SJSA1 (cell line): ENCODE measurements at regions not wholly inside any gene's neighbourhood (a gene's known extent, or its start where the extent isn't known, plus 50 kb on each side); places are given as distances from the start of the nearest gene placed in this dataset.

ENCODE experiments used
- DNase-seq, 2 experiments: peaks; one replicate each; pipeline ENCODE4 v3.0.0-alpha.2; 2015 to 2020; ENCODE audit warnings: low spot score in 2 of 2, low read depth in 1 of 2
- H3K27ac ChIP-seq: fragments of 250-450 bp; sonication (Bioruptor Pico); 2 replicates; pipeline ENCODE4 v1.5.1; 2020; ENCODE audit warnings: mild to moderate bottlenecking, moderate library complexity
- H3K27me3 ChIP-seq: fragments of 250-450 bp; sonication (Bioruptor Pico); replicated peaks from 2 replicates; pipeline ENCODE4 v1.5.1; 2020; ENCODE audit warnings: mild to moderate bottlenecking, moderate library complexity
- H3K36me3 ChIP-seq: fragments of 250-450 bp; sonication (Bioruptor Pico); 2 replicates; pipeline ENCODE4 v1.5.1; 2020; ENCODE audit warnings: mild to moderate bottlenecking
- H3K4me1 ChIP-seq: fragments of 250-450 bp; sonication (Bioruptor Pico); replicated peaks from 2 replicates; pipeline ENCODE4 v1.6.1; 2021; ENCODE audit warnings: mild to moderate bottlenecking
- H3K4me3 ChIP-seq: fragments of 250-450 bp; sonication (Bioruptor Pico); 2 replicates; pipeline ENCODE4 v1.5.1; 2020; ENCODE audit warnings: mild to moderate bottlenecking
- H3K9me3 ChIP-seq: fragments of 250-450 bp; sonication (Bioruptor Pico); replicated peaks from 2 replicates; pipeline ENCODE4 v1.5.1; 2020; ENCODE audit warnings: mild to moderate bottlenecking

DNA sequence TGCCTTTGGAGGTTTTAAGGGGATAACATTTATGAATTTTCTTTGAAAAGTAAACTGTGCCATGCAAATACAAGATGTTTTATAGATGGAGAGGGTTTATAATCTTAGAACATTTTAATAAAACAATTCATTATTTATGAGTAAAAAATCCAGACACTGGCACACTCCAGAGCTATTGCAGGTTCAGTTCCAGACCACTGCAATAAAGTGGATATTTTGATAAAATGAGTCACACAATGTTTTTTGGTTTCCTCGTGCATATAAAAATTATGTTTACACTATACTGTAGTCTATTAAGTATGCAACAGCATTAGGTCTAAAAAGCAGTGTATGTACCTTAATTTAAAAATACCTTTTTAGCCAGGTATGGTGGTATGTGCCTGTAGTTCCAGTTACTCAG, 146.2 kb upstream of the ZBED5 start:
- DNase-seq: no peak
- H3K27ac ChIP-seq: no peak overlapping the region

DNA sequence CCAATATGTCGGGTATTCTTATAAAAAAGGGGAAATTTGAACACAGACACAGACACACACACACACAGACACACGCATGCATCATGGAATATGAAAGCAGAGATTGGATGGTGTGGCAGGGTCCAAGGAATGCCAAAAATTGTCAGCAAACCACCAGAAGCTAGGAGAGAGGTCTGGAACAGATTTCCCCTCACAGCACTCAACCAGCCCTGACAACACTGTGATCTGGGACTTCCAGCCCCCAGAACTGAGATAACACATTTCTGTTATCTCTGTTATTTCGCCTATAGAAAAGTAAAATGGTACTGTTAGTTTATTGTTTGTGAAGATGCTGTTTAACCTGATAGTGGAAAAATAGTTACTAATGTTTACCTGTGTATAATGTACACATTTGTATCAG, 145.4 kb upstream of the ZBED5 start:
- Histone ChIP-seq H3K27ac (no peak overlapping the region), H3K36me3 (no peaks in the 10 kb centered on the region)

More for the DNA sequence above, 146.2 kb upstream of the ZBED5 start:
- Histone ChIP-seq H3K27me3 (no peaks in the 10 kb centered on the region; the same call in 1 of the 2 replicates), H3K4me1 (no peaks in the 10 kb centered on the region), H3K36me3 (no peaks in the 10 kb centered on the region), H3K9me3 (no peaks in the 10 kb centered on the region), H3K4me3 (no peak overlapping the region)

DNA sequence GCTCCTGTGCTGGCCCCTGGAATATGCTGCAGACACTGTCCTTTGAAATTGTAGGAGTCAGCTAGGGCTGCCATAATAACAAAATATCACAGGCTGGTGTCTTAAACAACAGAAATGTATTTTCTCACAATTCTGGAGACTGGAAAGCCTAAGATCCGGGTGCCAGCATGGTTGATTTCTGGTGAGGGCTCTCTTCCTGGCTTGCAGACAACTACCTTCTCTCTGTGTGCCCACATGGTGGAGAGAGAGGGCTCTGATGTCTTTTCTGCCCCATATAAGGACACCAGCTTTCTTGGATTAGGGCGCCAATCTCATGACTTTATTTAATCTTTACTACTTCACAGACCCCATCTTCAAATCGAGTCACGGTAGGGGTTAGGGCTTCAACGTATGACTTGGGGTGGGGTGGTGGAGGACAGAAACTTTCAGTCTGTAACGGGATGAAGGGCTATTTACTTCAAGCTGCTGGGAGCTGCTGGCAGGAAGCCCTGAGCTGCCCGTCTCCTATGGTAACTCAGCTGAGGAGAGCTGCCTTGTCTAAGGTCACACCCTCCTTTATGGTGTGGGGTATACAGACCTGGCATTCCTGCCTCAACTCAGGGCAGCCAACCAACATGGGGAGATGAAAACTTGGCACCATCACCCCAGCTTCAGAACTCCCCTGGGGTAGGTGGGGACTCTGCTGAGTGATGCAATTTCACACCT, 142.9 kb upstream of the ZBED5 start:
- no peak overlapping the region for H3K4me3 ChIP-seq
- no peaks in the 10 kb centered on the region for H3K36me3 ChIP-seq
- no peaks in the 10 kb centered on the region for H3K4me1 ChIP-seq
- no peak for DNase-seq
- H3K9me3 ChIP-seq: no peaks in the 10 kb centered on the region; the same call in 1 of the 2 replicates
- H3K27ac ChIP-seq: no peak overlapping the region
- peaks cover 4% of the 10 kb centered on the region for H3K27me3 ChIP-seq

More for the DNA sequence above, 145.4 kb upstream of the ZBED5 start:
- H3K4me3 ChIP-seq: no peak overlapping the region
- H3K4me1 ChIP-seq: no peaks in the 10 kb centered on the region
- peaks cover 2% of the 10 kb centered on the region for H3K27me3 ChIP-seq
- H3K9me3 ChIP-seq: no peaks in the 10 kb centered on the region; the same call in 1 of the 2 replicates
- DNase-seq: no peak

DNA sequence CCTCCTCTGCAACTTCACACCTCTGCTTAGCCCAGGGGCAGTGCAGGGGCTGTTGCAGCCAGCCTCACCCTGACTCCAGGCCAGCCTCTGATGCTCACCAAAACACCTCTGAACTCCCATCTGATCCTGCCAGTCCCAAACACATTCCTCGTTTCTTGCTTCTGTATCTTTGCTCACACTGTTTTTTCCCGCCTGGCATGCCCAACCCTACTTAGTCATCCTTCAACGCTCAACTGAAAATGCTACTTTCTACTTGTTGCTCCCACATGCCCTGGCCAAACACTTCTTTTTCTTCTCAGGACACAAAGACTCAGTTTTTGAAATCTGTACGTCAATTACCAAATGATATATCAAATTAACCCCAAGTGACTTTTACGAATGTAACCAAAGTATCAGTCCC, 140.8 kb upstream of the ZBED5 start:
- Histone ChIP-seq H3K36me3 (no peaks in the 10 kb centered on the region), H3K4me3 (no peak overlapping the region), H3K27ac (no peak overlapping the region), H3K4me1 (no peaks in the 10 kb centered on the region), H3K9me3 (no peaks in the 10 kb centered on the region; the same call in 1 of the 2 replicates), H3K27me3 (peaks cover 4% of the 10 kb centered on the region)
- no peak for DNase-seq

DNA sequence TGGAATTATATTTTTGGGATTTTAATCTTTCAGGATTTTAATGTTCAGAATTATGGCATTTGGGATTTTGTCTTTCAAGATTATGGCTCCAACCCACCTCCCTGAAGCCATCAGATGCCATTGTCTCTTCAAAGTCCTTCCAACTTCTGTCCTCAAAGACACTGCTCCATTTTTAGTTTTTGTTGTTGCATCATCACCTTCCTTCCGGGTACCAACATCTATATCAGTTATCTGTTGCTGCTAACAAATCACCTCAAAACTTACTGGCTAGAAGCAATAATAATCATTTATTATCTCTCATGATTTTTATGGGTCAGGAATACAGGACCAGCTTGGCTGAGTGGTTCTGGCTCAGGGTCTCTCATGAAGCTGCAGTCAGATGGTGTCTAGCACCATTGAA, 138.8 kb upstream of the ZBED5 start:
- no peak for DNase-seq
- Histone ChIP-seq H3K36me3 (no peaks in the 10 kb centered on the region), H3K4me3 (no peak overlapping the region), H3K9me3 (no peaks in the 10 kb centered on the region; the same call in 1 of the 2 replicates), H3K4me1 (no peaks in the 10 kb centered on the region), H3K27ac (no peak overlapping the region), H3K27me3 (peaks cover 4% of the 10 kb centered on the region; the same call in 1 of the 2 replicates)

DNA sequence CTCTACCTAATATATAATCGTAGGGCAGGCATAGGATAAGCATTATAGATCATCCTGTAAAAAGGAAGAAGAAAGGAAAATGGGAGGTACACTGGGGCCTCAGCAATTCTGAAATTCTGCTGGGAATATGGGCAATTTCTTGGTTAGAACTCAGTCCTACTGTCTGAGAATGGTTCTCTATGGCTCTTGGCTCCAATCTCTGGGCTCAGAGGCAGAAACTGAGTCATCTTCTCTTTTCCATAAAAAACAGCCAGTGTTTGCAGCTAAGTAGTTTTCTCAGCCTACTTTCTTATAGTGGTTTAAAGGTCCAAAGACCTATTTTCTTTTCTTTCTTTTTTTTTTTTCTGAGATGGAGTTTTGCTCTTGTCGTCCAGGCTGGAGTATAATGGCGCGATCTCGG, 135.8 kb upstream of the ZBED5 start:
- H3K4me1 ChIP-seq: no peaks in the 10 kb centered on the region
- peaks cover 4% of the 10 kb centered on the region; the same call in 1 of the 2 replicates for H3K27me3 ChIP-seq
- no peaks in the 10 kb centered on the region; the same call in 1 of the 2 replicates for H3K9me3 ChIP-seq
- no peak for DNase-seq
- no peaks in the 10 kb centered on the region for H3K36me3 ChIP-seq
- no peak overlapping the region for H3K4me3 ChIP-seq
- no peak overlapping the region for H3K27ac ChIP-seq

DNA sequence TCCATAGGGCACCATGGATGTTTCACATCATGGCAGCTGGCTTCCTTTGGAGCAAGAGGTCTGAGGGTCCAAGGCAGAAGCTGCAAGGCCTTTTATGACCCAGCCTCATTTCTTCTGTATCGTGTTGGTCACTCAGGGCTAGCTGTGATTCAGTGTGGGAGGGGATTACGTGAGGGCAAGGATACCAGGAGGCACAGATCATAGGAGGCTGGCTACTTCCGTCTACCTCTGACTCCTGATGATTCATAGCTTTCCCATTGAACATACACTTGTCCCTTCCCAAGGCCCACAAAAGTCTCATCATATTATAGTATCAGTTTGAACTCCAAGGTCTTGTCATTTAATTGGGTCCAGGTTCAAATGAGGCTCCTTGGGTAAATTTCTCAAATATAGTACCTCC, 135.3 kb upstream of the ZBED5 start:
- Histone ChIP-seq H3K27me3 (peaks cover 2% of the 10 kb centered on the region; the same call in 1 of the 2 replicates), H3K4me3 (no peak overlapping the region), H3K4me1 (no peaks in the 10 kb centered on the region), H3K27ac (no peak overlapping the region), H3K36me3 (no peaks in the 10 kb centered on the region), H3K9me3 (no peaks in the 10 kb centered on the region)
- DNase-seq: no peak

DNA sequence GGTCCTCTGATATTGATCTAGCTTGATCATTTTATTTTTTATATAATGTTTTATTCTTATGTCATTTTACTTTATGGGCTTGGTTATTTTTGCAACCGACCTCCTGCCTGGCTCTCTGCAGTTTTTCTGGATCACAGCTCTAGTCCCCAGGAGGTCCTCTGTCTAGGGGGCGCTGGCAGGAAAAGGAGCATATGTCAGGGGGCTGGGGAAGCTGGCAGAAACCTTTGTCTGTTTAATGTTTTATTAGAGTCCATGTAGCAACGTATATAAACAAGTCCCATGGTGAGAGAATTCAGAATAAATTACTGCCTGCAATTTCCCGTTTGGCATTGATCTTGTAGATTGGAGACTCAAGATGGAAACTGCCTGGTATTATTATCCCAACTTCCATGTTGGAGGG, 133.5 kb upstream of the ZBED5 start:
- no peak overlapping the region for H3K4me3 ChIP-seq
- no peaks in the 10 kb centered on the region for H3K4me1 ChIP-seq
- H3K36me3 ChIP-seq: no peaks in the 10 kb centered on the region
- no peaks in the 10 kb centered on the region; the same call in 1 of the 2 replicates for H3K27me3 ChIP-seq
- DNase-seq: no peak
- H3K9me3 ChIP-seq: no peaks in the 10 kb centered on the region
- H3K27ac ChIP-seq: no peak overlapping the region

DNA sequence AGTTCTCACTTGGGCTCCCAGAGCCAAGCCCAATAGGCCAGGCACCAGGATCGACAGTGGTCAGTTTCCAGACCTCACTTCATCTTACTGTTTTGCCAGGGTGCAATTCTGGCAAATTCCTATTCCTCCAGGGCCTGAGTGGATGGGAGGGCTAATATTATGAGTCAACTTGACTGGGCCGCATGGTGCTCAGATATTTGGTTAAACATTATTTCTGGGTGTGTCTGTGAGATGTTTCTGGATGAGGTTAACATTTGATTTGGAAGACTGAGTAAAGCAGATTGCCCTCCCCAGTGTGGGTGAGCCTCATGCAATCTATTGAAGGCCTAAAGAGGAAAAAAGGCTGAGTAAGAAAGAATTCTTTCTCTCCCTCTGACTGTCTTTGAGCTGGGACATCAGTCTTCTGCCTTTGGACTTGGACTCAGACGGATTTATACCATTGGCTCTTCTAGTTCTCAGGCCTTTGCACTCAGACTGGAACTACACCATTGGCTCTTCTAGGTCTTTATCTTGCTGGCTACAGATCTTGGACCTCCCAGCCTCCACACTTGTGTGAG, 132.9 kb upstream of the ZBED5 start:
- Histone ChIP-seq H3K36me3 (no peaks in the 10 kb centered on the region), H3K4me1 (no peaks in the 10 kb centered on the region), H3K27ac (no peak overlapping the region), H3K27me3 (no peaks in the 10 kb centered on the region), H3K9me3 (no peaks in the 10 kb centered on the region), H3K4me3 (no peak overlapping the region)
- no peak for DNase-seq

DNA sequence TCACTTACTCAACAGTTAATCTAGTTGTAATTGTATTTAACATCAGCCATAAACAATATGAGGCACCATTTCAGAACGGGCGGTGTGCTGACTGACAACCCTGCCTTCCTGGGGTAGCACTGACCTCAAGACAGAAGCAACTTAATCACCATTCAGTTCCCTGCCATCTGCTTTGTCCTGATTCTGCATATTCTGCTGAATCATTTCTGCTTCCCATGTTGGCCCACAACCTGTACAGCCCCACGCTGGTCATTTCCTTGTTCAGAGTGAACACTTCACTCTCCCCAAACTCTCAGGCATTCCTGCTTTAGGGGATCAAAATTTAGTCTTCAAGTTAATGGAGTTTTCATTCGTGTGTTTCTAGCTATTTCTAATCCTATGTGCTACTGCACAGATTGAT, 132.3 kb upstream of the ZBED5 start:
- Histone ChIP-seq H3K27ac (no peak overlapping the region), H3K4me3 (no peak overlapping the region), H3K4me1 (no peaks in the 10 kb centered on the region), H3K27me3 (no peaks in the 10 kb centered on the region), H3K9me3 (no peaks in the 10 kb centered on the region), H3K36me3 (no peaks in the 10 kb centered on the region)
- no peak for DNase-seq

DNA sequence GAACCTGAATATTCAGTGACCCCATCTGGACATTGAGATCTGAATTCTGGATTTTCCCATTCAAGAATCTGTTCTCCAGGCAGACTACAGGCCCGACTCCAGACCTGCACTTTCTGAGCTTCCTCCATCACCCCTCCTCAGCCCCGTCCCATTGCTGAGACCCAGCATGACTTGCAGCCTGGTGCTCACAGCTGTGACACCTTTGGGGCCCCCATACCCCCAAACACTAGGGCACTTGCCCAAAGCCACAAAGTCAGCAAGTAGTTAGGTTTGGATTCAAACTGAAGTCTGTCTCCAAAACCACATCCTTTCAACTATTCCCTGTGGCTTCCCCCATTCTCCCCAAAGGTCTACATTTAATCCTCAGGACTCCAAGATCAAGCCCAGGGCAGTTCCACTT, 128.2 kb upstream of the ZBED5 start:
- Histone ChIP-seq H3K9me3 (no peaks in the 10 kb centered on the region), H3K27me3 (no peaks in the 10 kb centered on the region), H3K4me1 (peaks cover 4% of the 10 kb centered on the region; the same call in 1 of the 2 replicates), H3K4me3 (no peak overlapping the region), H3K27ac (no peak overlapping the region), H3K36me3 (no peaks in the 10 kb centered on the region)
- no peak for DNase-seq

DNA sequence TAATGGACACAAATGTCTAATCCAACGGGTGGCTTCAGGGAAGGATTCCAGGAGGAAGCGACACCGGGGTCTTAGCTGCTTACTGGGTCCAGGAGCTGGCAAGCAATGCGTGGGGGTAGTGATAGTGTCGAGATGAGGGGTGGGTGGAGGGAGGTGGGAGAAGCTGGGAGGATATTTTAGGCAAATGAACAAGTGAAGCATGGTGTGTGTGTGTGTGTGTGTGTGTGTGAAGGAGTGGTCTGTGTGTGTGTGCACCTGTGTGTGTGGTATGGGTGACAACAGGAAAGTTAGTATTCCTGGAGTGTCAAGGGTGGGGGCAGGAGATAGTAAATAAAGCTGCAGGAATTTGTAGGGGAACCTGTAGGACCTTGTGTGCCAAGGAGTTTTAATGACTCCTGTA, 126.9 kb upstream of the ZBED5 start:
- no peaks in the 10 kb centered on the region for H3K9me3 ChIP-seq
- peaks cover 4% of the 10 kb centered on the region; the same call in 1 of the 2 replicates for H3K4me1 ChIP-seq
- no peak overlapping the region for H3K4me3 ChIP-seq
- H3K36me3 ChIP-seq: no peaks in the 10 kb centered on the region
- H3K27ac ChIP-seq: no peak overlapping the region
- no peak for DNase-seq
- no peaks in the 10 kb centered on the region for H3K27me3 ChIP-seq

DNA sequence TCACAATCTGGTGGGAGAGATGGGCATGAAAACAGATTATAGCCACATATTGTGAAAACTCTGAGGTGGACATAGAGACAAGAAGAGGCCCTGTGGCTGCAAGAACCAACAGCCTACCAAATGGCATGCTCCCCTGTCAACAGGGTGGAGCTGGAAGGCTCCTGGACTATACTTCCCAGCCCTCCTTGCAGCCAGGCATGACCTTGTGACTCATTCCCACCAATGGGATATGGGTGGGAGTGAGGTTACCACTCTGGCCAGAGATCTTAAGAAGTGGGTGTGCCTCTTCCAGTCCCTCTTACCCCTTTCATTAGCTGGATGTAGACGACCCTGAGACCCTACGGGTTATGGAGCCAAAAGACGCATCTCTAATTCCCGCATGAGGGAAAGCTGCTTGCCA, 126.4 kb upstream of the ZBED5 start:
- Histone ChIP-seq H3K27me3 (no peaks in the 10 kb centered on the region; the same call in 1 of the 2 replicates), H3K4me3 (no peak overlapping the region), H3K27ac (no peak overlapping the region), H3K36me3 (no peaks in the 10 kb centered on the region), H3K4me1 (peaks cover 4% of the 10 kb centered on the region; the same call in 1 of the 2 replicates), H3K9me3 (no peaks in the 10 kb centered on the region)
- DNase-seq: no peak

DNA sequence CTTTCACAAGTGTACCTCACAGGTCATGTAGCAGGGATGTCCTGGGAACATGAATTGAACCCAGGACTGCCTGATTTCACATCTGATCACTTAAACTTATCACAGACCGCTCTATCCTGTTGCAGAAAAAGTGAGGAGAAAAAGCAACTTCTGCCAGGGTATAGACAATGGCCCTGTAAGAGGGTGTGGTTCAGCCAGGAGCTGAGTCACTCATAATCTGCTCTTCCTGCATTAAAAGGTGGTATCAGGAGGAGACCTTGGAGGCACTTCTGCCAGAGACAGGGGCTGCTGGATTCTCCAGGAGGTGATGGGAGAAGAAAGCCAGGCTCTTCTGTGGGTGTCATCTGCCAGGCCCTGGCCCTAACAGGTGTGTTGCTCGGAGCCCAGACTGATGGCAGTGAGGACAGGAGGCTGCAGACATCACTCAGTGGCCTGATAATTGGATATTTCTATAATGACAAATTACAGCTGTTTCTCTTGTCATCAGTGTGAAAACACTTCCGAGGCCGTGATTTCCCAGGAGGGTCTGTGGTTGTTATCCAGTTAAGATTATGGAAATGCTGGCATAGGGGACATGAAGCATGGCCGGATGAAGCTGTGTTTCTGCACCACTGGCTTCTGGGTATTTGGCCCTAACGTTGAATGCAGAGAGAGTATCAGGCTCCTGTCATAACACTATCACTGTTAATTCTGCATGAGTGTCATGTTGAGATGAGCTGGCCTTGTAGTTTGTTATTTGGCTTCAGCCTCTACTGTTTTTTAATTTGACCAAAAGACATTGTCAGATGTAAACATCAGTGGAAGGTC, 125.1 kb upstream of the ZBED5 start:
- no peak overlapping the region for H3K4me3 ChIP-seq
- H3K9me3 ChIP-seq: no peaks in the 10 kb centered on the region
- H3K36me3 ChIP-seq: no peaks in the 10 kb centered on the region
- DNase-seq: no peak
- no peak overlapping the region for H3K27ac ChIP-seq
- H3K27me3 ChIP-seq: no peaks in the 10 kb centered on the region; the same call in 1 of the 2 replicates
- H3K4me1 ChIP-seq: peaks cover 4% of the 10 kb centered on the region; the same call in 1 of the 2 replicates
